ENCODE measurements at regions not wholly inside any gene's neighbourhood (a gene's known extent, or its start where the extent isn't known, plus 50 kb on each side); places are given as distances from the start of the nearest gene placed in this dataset.

DNA sequence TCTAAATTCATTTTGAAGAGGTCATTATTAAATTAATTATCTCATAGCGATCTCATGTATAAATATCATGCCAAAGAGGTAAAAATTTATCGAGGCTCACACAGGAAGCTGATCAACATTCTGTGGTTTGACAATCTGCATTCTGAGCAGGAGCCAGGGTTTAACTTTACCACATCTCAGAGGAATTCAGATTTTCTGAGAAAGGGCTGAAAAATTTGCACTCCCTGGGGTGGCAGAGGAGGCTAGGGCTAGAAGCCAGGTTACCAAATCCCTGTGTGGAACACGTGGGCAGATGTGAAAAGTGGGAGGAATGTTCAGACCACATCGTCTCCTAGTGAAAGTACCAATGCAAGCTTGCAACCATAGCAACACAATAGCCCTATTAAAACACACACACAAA lies 63.5 kb upstream of the CTLA4 start:
- TF ChIP-seq, protein P1, sequence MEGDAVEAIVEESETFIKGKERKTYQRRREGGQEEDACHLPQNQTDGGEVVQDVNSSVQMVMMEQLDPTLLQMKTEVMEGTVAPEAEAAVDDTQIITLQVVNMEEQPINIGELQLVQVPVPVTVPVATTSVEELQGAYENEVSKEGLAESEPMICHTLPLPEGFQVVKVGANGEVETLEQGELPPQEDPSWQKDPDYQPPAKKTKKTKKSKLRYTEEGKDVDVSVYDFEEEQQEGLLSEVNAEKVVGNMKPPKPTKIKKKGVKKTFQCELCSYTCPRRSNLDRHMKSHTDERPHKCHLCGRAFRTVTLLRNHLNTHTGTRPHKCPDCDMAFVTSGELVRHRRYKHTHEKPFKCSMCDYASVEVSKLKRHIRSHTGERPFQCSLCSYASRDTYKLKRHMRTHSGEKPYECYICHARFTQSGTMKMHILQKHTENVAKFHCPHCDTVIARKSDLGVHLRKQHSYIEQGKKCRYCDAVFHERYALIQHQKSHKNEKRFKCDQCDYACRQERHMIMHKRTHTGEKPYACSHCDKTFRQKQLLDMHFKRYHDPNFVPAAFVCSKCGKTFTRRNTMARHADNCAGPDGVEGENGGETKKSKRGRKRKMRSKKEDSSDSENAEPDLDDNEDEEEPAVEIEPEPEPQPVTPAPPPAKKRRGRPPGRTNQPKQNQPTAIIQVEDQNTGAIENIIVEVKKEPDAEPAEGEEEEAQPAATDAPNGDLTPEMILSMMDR (IDR thresholded peaks at IDR 0.05), result no peak
- no peaks in the 10 kb centered on the region for H3K36me3 ChIP-seq
- H3K27me3 ChIP-seq, result no peaks in the 10 kb centered on the region
- DNase-seq (ENCODE audit: low spot score in 2 of 2), result peak in 1 of 2 donors; percentile 81
- peaks cover 0 to 12% of the 10 kb centered on the region in 2 donors for H3K4me1 ChIP-seq
- peaks cover 0 to 17% of the 10 kb centered on the region in 2 donors for H3K9me3 ChIP-seq
- H3K4me3 ChIP-seq, result no peak overlapping the region
- intact Hi-C loops (cut with DNase I), result loop anchor here (2.0 to 5.0 kb wide), 3 partner anchors 62 to 222 kb away; no protein-coding TSS in a partner anchor
- H3K27ac ChIP-seq, result peak overlapping the region; percentile 20 to 77

DNA sequence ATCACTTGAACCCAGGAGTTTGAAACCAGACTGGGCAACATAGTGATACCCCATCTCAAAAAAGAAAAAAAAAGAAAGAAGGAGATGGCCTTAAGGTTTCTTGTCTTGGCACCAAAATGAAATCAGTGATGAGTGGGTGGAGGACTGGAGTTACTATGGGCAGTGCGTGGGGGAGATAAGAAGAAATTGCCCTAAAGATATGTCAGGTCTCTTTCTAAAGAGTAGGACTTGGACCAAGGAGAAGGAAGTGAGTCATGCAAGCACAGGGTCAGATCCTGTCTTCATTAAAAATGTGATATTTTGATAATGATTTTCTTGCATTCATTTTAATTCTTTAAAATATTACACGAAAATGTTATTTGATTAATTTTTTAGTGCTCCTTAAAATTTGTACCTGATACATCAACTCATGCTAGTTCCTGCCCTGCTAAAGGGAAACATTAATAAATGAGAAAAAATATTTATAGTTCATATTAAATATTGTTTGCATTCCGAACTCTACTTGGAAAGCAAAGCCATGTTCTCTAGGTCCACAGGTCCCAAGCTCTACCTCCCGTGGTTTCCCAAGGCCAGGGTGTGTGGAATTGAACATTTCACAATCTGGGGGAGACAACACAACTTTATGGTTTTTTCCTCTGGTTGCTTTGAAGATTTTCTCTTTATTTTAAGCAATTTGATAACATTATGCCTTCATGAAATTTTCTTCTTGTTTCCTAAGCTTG lies 62.6 kb upstream of the CTLA4 start:
- no peak overlapping the region for H3K4me3 ChIP-seq
- TF ChIP-seq, protein P1 (IDR thresholded peaks at IDR 0.05), result no peak
- no peak for DNase-seq (ENCODE audit: low spot score in 2 of 2)
- peaks cover 0 to 12% of the 10 kb centered on the region in 2 donors for H3K4me1 ChIP-seq
- intact Hi-C loops (cut with DNase I), result loop anchor here (2.0 to 5.0 kb wide), 3 partner anchors 63 to 223 kb away; no protein-coding TSS in a partner anchor
- H3K27me3 ChIP-seq, result no peaks in the 10 kb centered on the region
- no peaks in the 10 kb centered on the region for H3K36me3 ChIP-seq
- peaks cover 0 to 17% of the 10 kb centered on the region in 2 donors for H3K9me3 ChIP-seq
- H3K27ac ChIP-seq, result peak overlapping the region; percentile 20 to 32

DNA sequence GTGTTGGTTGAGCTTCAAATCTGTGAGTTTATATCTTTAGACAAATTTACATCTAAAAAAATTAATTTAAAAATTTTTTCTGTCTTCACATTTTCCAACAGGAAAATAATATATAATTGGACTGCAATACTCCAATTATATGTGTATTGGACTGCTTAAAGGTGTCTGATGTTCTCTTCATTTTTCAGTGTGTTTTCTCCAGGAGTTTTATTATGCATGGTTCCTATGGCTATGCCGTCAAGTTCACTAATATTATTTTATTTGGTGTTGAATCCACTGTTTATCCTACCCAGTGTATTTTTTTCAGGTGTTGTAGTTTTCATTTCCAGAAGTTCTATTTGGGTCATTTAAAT lies 62.1 kb upstream of the CTLA4 start:
- peaks cover 0 to 12% of the 10 kb centered on the region in 2 donors for H3K4me1 ChIP-seq
- TF ChIP-seq, protein P1 (IDR thresholded peaks at IDR 0.05), result no peak
- intact Hi-C loops (cut with DNase I), result loop anchor here (2.0 kb wide), 1 partner anchor 121 kb away; no protein-coding TSS in a partner anchor

DNA sequence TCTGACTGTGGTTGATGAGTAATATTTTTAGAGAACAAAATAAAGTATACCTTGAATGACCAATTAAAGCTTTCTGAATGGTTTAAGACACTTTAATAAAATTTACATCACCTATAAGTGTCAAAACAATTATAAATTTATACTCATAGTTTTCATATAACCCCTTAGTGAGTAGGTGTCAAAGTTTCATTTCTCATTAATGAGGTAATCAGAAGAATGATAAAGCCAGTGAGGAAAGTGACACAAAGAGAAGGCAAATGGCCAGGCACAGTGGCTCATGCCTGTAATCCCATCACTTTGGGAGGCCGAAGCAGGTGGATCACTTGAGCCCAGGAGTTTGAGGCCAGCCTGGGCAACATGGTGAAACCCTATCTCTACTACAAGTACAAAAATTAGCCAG lies 60.8 kb upstream of the CTLA4 start:
- intact Hi-C loops (cut with DNase I), result no loop called here
- H3K4me3 ChIP-seq, result no peak overlapping the region
- peaks cover 0 to 12% of the 10 kb centered on the region in 2 donors for H3K4me1 ChIP-seq
- H3K27ac ChIP-seq, result no peak overlapping the region
- no peaks in the 10 kb centered on the region for H3K36me3 ChIP-seq
- no peak for DNase-seq (ENCODE audit: low spot score in 2 of 2)
- H3K27me3 ChIP-seq, result no peaks in the 10 kb centered on the region
- TF ChIP-seq, protein P1 (IDR thresholded peaks at IDR 0.05), result no peak
- H3K9me3 ChIP-seq, result peaks cover 0 to 9% of the 10 kb centered on the region in 2 donors

More for the DNA sequence above, 62.1 kb upstream of the CTLA4 start:
- Histone ChIP-seq H3K36me3 (no peaks in the 10 kb centered on the region), H3K9me3 (peaks cover 0 to 14% of the 10 kb centered on the region in 2 donors), H3K27me3 (no peaks in the 10 kb centered on the region), H3K27ac (no peak overlapping the region), H3K4me3 (no peak overlapping the region)
- no peak for DNase-seq (ENCODE audit: low spot score in 2 of 2)

DNA sequence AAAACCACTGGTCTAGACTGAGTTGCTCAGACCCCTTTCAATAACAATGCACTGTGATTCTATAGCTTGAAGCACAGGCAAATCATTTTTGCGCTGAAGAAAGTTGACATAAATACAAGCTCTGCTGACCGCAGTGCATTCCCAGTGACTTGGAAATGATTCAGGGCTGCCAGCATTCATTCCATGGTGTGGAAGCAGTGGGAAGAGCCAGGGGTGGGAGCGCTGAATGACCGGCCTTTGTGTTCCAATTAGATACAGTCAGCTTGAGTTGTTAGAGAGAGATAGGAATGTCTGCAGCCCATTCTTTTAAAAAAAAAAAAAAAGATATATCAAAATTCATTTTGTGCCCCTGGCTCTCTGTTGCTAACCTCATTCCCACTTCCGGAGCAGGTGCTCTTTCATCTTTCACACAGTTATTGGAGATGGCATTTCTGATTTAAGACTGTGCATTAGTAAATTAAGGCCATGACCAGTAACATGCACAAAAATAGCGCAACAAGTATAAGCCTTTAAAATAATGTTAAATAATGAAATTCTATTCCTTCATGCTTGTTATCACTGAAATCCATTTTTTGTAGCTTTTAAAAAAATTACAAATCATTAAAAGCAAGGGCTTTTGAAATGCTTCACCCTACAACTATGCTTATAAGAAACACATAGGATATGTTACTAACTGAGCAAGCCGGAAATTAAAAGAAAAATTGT lies 59.4 kb upstream of the CTLA4 start:
- DNase-seq (ENCODE audit: low spot score in 2 of 2), result no peak
- Histone ChIP-seq H3K4me3 (no peak overlapping the region), H3K36me3 (no peaks in the 10 kb centered on the region), H3K27me3 (no peaks in the 10 kb centered on the region), H3K9me3 (peaks cover 0 to 9% of the 10 kb centered on the region in 2 donors), H3K27ac (no peak overlapping the region), H3K4me1 (peaks cover 0 to 6% of the 10 kb centered on the region in 2 donors)
- TF ChIP-seq, protein P1 (IDR thresholded peaks at IDR 0.05), result no peak
- intact Hi-C loops (cut with DNase I), result no loop called here

Data from ascending aorta (tissue), 2 donors.